PFSK-1 (cell line): ENCODE measurements at regions not wholly inside any gene's neighbourhood (a gene's known extent, or its start where the extent isn't known, plus 50 kb on each side); places are given as distances from the start of the nearest gene placed in this dataset.

Experiments
- POLR2AphosphoS5 ChIP-seq: IDR thresholded peaks from 2 replicates; pipeline ENCODE4 v1.6.1; 2012; ENCODE audit warnings: low read depth, mild to moderate bottlenecking, control low read depth, low read length, moderate library complexity
- REST ChIP-seq, 2 experiments: IDR thresholded peaks; 2 replicates each; pipeline versions ENCODE4 v1.6.1 to v1.8.0; 2011 to 2012; ENCODE audit warnings: low read depth in 2 of 2, low read length in 2 of 2, control low read depth in 1 of 2, inconsistent platforms in 1 of 2, mild to moderate bottlenecking in 1 of 2, moderate library complexity in 1 of 2; ENCODE audit not compliant: insufficient read depth in 1 of 2
- TAF1 ChIP-seq: IDR thresholded peaks from 2 replicates; pipeline ENCODE4 v1.6.1; 2012; ENCODE audit warnings: low read length, control low read depth, borderline replicate concordance; ENCODE audit not compliant: insufficient read depth

- TF ChIP-seq REST (IDR thresholded peaks at IDR 0.05; ENCODE audit: insufficient read depth in 1 of 2, low read depth in 2 of 2, low read length in 2 of 2) (no peak), TAF1 (no peak), POLR2AphosphoS5 (no peak)
Measured at GRCh38 chr3:144031938-144032337, 60.3 kb downstream of the DIPK2A start.
